ENCODE measurements at regions not wholly inside any gene's neighbourhood (a gene's known extent, or its start where the extent isn't known, plus 50 kb on each side); places are given as distances from the start of the nearest gene placed in this dataset.

GRCh38 chr16:9016824-9017223, 53.1 kb upstream of the USP7 start:
- H4K5ac ChIP-seq (ENCODE audit: low read depth, low read length) = no peak overlapping the region
- no peak overlapping the region for H3K27ac ChIP-seq (ENCODE audit: insufficient read depth, low read length)
- H3K4me1 ChIP-seq (ENCODE audit: control insufficient read depth, insufficient read depth, low read length) = peaks cover 2% of the 10 kb centered on the region; the same call in 1 of the 2 replicates
- ChIA-PET CTCF (no interaction called here), POLR2A (ENCODE audit: unreplicated experiment) (interaction anchor here (0.6 kb wide), 1 partner anchor 159 kb away, joined by 7 read pairs; no protein-coding TSS in a partner anchor)
- no TSS peak for BruUV-seq (replicated peaks)
- H3K9me1 ChIP-seq (ENCODE audit: insufficient read depth, low read length) = no peaks in the 10 kb centered on the region
- H4K91ac ChIP-seq (ENCODE audit: insufficient read depth, low read depth, low read length) = no peak overlapping the region
- H3K23ac ChIP-seq (ENCODE audit: low read depth, low read length) = no peak overlapping the region
- no peak overlapping the region for H3K4me2 ChIP-seq (ENCODE audit: low read depth, low read length)
- H2AFZ ChIP-seq (replicated peaks; ENCODE audit: low read length, poor library complexity) = no peak overlapping the region
- no peak overlapping the region for H2BK20ac ChIP-seq (ENCODE audit: low read depth, low read length)
- H3K9me3 ChIP-seq (ENCODE audit: control insufficient read depth, insufficient read depth, low read length) = peaks cover 10% of the 10 kb centered on the region
- no peak overlapping the region for H3K9ac ChIP-seq (ENCODE audit: low read depth, low read length)
- no peak overlapping the region for H3K4me3 ChIP-seq (ENCODE audit: insufficient read depth, low read depth, low read length)
- H3K56ac ChIP-seq (ENCODE audit: extremely low read depth, insufficient read depth, low read length) = no peak overlapping the region
- no peaks in the 10 kb centered on the region for H3K36me3 ChIP-seq (ENCODE audit: control insufficient read depth, insufficient read depth, low read length)
- no peak overlapping the region for H2AK5ac ChIP-seq (ENCODE audit: low read depth, low read length)
- H3K79me1 ChIP-seq (ENCODE audit: low read depth in 1 of 2, low read length in 2 of 2) = no peaks in the 10 kb centered on the region
- H3K14ac ChIP-seq (replicated peaks; ENCODE audit: low read depth, low read length) = no peak overlapping the region; the same call in 1 of the 2 replicates
- ATAC-seq (ENCODE audit: low read depth) = no peak
- intact Hi-C loops (cut with micrococcal nuclease) (no loop called here), dilution Hi-C loops (cut with HindIII; ENCODE audit: low sequenced_read_pairs, unreplicated experiment) (no loop called here), in situ Hi-C loops (cut with MboI; ENCODE audit: low sequenced_read_pairs) (loop anchor here (25.0 kb wide), 2 partner anchors 355 to 1495 kb away; partner anchors contain the start of gene ABAT)
- no peak overlapping the region for H4K8ac ChIP-seq (ENCODE audit: low read depth in 2 of 2, low read length in 2 of 2)
- H2AK9ac ChIP-seq (replicated peaks; ENCODE audit: low read depth, low read length, poor library complexity) = no peak overlapping the region
- no peak overlapping the region for H2BK120ac ChIP-seq (ENCODE audit: low read depth, low read length)
- no CpG with 5 or more reads among the region's 3 CpGs for WGBS, 2 experiments (ENCODE audit: extremely low coverage in 2 of 2, insufficient read length in 1 of 2)
- H4K20me1 ChIP-seq (ENCODE audit: insufficient read depth, low read length) = no peaks in the 10 kb centered on the region
- H2BK5ac ChIP-seq (ENCODE audit: low read depth, low read length, poor library complexity, severe bottlenecking) = no peak overlapping the region
- DNase-seq = no peak
- H3K27me3 ChIP-seq (ENCODE audit: control insufficient read depth, insufficient read depth, low read length) = 0 out of 2 replicates have a peak, but pooled peaks cover 1% of the 10 kb centered on the region
- no peak overlapping the region for H3K18ac ChIP-seq (ENCODE audit: low read depth, low read length)
- TF ChIP-seq RFX5 (IDR thresholded peaks at IDR 0.05; ENCODE audit: low read depth, low read length) (no peak), CHD1 (IDR thresholded peaks at IDR 0.05; ENCODE audit: low read depth, low read length) (no peak), MXI1 (IDR thresholded peaks at IDR 0.05; ENCODE audit: borderline replicate concordance, low read depth, low read length) (no peak), FOS (IDR thresholded peaks at IDR 0.05; ENCODE audit: low read depth, low read length) (no peak)
- TF ChIP-seq, protein P1, sequence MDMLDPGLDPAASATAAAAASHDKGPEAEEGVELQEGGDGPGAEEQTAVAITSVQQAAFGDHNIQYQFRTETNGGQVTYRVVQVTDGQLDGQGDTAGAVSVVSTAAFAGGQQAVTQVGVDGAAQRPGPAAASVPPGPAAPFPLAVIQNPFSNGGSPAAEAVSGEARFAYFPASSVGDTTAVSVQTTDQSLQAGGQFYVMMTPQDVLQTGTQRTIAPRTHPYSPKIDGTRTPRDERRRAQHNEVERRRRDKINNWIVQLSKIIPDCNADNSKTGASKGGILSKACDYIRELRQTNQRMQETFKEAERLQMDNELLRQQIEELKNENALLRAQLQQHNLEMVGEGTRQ (IDR thresholded peaks at IDR 0.05; ENCODE audit: low read depth, low read length) = no peak
- H3K4ac ChIP-seq (ENCODE audit: low read depth, low read length) = no peak overlapping the region
- H2BK15ac ChIP-seq (ENCODE audit: low read depth, low read length) = no peak overlapping the region
